Endothelial cell of umbilical vein (primary cell): ENCODE measurements at regions not wholly inside any gene's neighbourhood (a gene's known extent, or its start where the extent isn't known, plus 50 kb on each side); places are given as distances from the start of the nearest gene placed in this dataset.

Experiments used
- BruUV-seq: library from RNA; stranded (reverse); fragments of 400-500 nt; replicated peaks from 2 replicates; lab custom pipeline; 2021; lab: Mats Ljungman, UMichigan
- CTCF ChIA-PET: fragments of 300-600, 350-600 bp; sonication (Branson Sonifier 250); formaldehyde crosslinking; loops from one replicate; lab custom pipeline; 2021; ENCODE audit warnings: antibody characterized with exemption, inconsistent platforms; lab: Charles Lee
- POLR2A ChIA-PET: fragments of 300-600, 350-600 bp; sonication (Branson Sonifier 250); formaldehyde crosslinking; loops from one replicate; lab custom pipeline; 2021; ENCODE audit warnings: antibody characterized with exemption, inconsistent platforms; lab: Charles Lee
- DNase-seq: peaks from one replicate; pipeline ENCODE4 v3.0.0-alpha.2; 2011; ENCODE audit warnings: low read depth, low spot score
- FAIRE-seq: peaks from 2 replicates; lab custom pipeline; 2011; peaks lifted over from hg19 to GRCh38; lab: Jason Lieb, UNC
- H2AFZ ChIP-seq: 2 replicates; pipeline ENCODE4 v1.6.0; 2012; ENCODE audit warnings: low read depth, low read length, control low read depth, inconsistent platforms
- H3K27ac ChIP-seq: 2 replicates; pipeline ENCODE4 v1.5.1; 2011; ENCODE audit warnings: low read depth, mild to moderate bottlenecking, control low read depth, low read length, moderate library complexity; ENCODE audit not compliant: insufficient read depth
- H3K27me3 ChIP-seq, 2 experiments: 2 replicates each; pipeline versions ENCODE4 v1.6.0 to v1.6.1; 2011; ENCODE audit warnings: low read length in 2 of 2, mixed read lengths in 1 of 2; ENCODE audit not compliant: control insufficient read depth in 2 of 2, insufficient read depth in 2 of 2
- H3K36me3 ChIP-seq, 2 experiments: 2 replicates in 1 of 2; 3 replicates in 1 of 2; pipeline ENCODE4 v1.5.1; 2011; ENCODE audit warnings: low read length in 2 of 2, mild to moderate bottlenecking in 1 of 2, moderate library complexity in 1 of 2; ENCODE audit not compliant: control insufficient read depth in 2 of 2, insufficient read depth in 2 of 2; ENCODE audit errors: extremely low read depth in 1 of 2
- H3K4me1 ChIP-seq: 3 replicates; pipeline ENCODE4 v1.5.1; 2011; ENCODE audit warnings: mild to moderate bottlenecking, low read length; ENCODE audit not compliant: control insufficient read depth, insufficient read depth; ENCODE audit errors: extremely low read depth
- H3K4me2 ChIP-seq: 2 replicates; pipeline ENCODE4 v1.6.1; 2011; ENCODE audit warnings: low read length, control low read depth, mixed read lengths; ENCODE audit not compliant: insufficient read depth
- H3K4me3 ChIP-seq, 3 experiments: fragments of 200-600 bp in 1 of 3; sonication (generic), shearing (Covaris generic) in 1 of 3; replicated peaks in 1 of 3; 2 replicates each; pipeline ENCODE4 v1.5.1; 2011 to 2016; ENCODE audit warnings: control low read depth in 3 of 3, low read length in 3 of 3, mild to moderate bottlenecking in 2 of 3, inconsistent platforms in 1 of 3, low read depth in 1 of 3, moderate library complexity in 1 of 3; ENCODE audit not compliant: insufficient read depth in 1 of 3
- H3K79me2 ChIP-seq: 2 replicates; pipeline ENCODE4 v1.6.0; 2012; ENCODE audit warnings: low read length, inconsistent platforms; ENCODE audit not compliant: control insufficient read depth, insufficient read depth
- H3K9ac ChIP-seq: replicated peaks from 2 replicates; pipeline ENCODE3; 2011; ENCODE audit warnings: low read length, control low read depth; ENCODE audit not compliant: insufficient read depth; ENCODE audit errors: extremely low read depth
- H3K9me1 ChIP-seq: replicated peaks from 3 replicates; pipeline ENCODE4 v1.6.0; 2011; ENCODE audit warnings: mild to moderate bottlenecking, low read length; ENCODE audit not compliant: control insufficient read depth, insufficient read depth; ENCODE audit errors: extremely low read depth
- H3K9me3 ChIP-seq: replicated peaks from 2 replicates; pipeline ENCODE4 v1.5.1; 2012; ENCODE audit warnings: low read length, inconsistent platforms; ENCODE audit not compliant: control insufficient read depth, insufficient read depth
- H4K20me1 ChIP-seq: replicated peaks from 2 replicates; pipeline ENCODE3; 2011; ENCODE audit warnings: mild to moderate bottlenecking, low read length; ENCODE audit not compliant: control insufficient read depth, insufficient read depth; ENCODE audit errors: extremely low read depth
- CTCF ChIP-seq, 2 donors: IDR thresholded peaks; 1 replicate in 1 of 2; 2 replicates in 1 of 2; pipeline ENCODE4 v1.5.1; 2011; ENCODE audit warnings: low read length in 2 of 2, mild to moderate bottlenecking in 2 of 2, moderate library complexity in 2 of 2, control low read depth in 1 of 2, inconsistent platforms in 1 of 2, low read depth in 1 of 2; ENCODE audit not compliant: insufficient read depth in 1 of 2; ENCODE audit errors: extremely low read depth in 1 of 2
- FOS ChIP-seq: IDR thresholded peaks from 2 replicates; pipeline ENCODE4 v1.6.1; 2011; ENCODE audit warnings: mild to moderate bottlenecking, low read length, moderate library complexity, borderline replicate concordance; ENCODE audit not compliant: insufficient read depth
- GATA2 ChIP-seq: IDR thresholded peaks from 2 replicates; pipeline ENCODE4 v1.7.0; 2011; ENCODE audit warnings: low read depth, mild to moderate bottlenecking, moderate library complexity, mixed read lengths, low read length; ENCODE audit not compliant: insufficient read length, insufficient read depth
- JUN ChIP-seq: IDR thresholded peaks from 2 replicates; pipeline ENCODE4 v1.6.1; 2011; ENCODE audit warnings: borderline replicate concordance, low read depth; ENCODE audit not compliant: insufficient read length, insufficient read depth
- MAX ChIP-seq: IDR thresholded peaks from 2 replicates; pipeline ENCODE4 v1.6.1; 2011; ENCODE audit not compliant: insufficient read depth, insufficient read length
- MYC ChIP-seq: IDR thresholded peaks from one replicate; pipeline ENCODE4 v1.6.1; 2011; ENCODE audit warnings: mild to moderate bottlenecking, low read depth, low read length
- POLR2A ChIP-seq: IDR thresholded peaks from 2 replicates; pipeline ENCODE4 v1.6.1; 2012; ENCODE audit warnings: low read depth, mild to moderate bottlenecking, control low read depth, low read length
- POLR2AphosphoS5 ChIP-seq: IDR thresholded peaks from 2 replicates; pipeline ENCODE4 v1.6.1; 2012; ENCODE audit warnings: low read depth, mild to moderate bottlenecking, control low read depth, low read length, moderate library complexity; ENCODE audit not compliant: insufficient read depth
- dilution Hi-C: fragments of 300-500 bp; cut with MboI; formaldehyde crosslinking; loops from one replicate; pipeline ENCODE4 v1.15.0; 2019; ENCODE audit warnings: low sequenced_read_pairs; ENCODE audit not compliant: extremely low pct_ligation_motif_present
- intact Hi-C: fragments of 100-400 bp; cut with micrococcal nuclease; formaldehyde crosslinking; loops from one replicate; pipeline ENCODE4 v1.10.0; 2022

- Histone ChIP-seq H3K27me3 (no peaks in the 10 kb centered on the region), H3K9ac (no peak overlapping the region), H3K36me3 (no peaks in the 10 kb centered on the region), H3K4me1 (no peaks in the 10 kb centered on the region), H2AFZ (no peak overlapping the region), H3K4me2 (no peak overlapping the region), H4K20me1 (no peaks in the 10 kb centered on the region), H3K9me3 (peaks cover 4% of the 10 kb centered on the region), H3K79me2 (no peaks in the 10 kb centered on the region), H3K4me3 (no peak overlapping the region), H3K27ac (no peak overlapping the region), H3K9me1 (no peaks in the 10 kb centered on the region)
- CTCF ChIA-PET = no interaction called here
- BruUV-seq = no TSS peak
- POLR2A ChIA-PET = no interaction called here
- dilution Hi-C loops (no loop called here), intact Hi-C loops (no loop called here)
- no peak for FAIRE-seq
- TF ChIP-seq GATA2 = no peak
- TF ChIP-seq MYC = no peak
- DNase-seq = no peak
Measured at GRCh38 chr20:55540486-55540885, 464.8 kb downstream of the CBLN4 start.

DNA sequence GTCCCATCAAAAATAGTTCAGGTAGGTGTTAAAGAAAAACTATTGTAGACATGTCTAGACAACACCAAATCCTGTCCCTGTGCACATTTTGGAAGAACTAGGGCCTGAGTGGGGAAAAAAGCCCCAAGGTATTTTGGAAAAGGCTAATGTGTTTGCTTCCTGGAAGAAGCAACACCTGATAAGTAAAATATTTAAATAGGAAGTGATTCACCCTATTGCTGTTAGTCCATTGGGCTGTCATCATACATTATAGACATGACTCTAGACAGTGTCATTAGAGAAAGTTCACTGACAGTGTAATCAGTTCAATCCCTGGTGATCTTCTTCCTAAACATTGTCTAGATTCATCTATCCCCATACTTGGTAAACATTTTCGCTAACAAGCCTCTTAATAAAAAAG is 465.3 kb downstream of the CBLN4 start:
- intact Hi-C loops (no loop called here), dilution Hi-C loops (no loop called here)
- no peaks in the 10 kb centered on the region for H3K36me3 ChIP-seq
- H3K9me3 ChIP-seq = peaks cover 4% of the 10 kb centered on the region
- H3K9me1 ChIP-seq = no peaks in the 10 kb centered on the region
- H3K9ac ChIP-seq = no peak overlapping the region
- no peak overlapping the region for H2AFZ ChIP-seq
- H3K27me3 ChIP-seq = no peaks in the 10 kb centered on the region
- H3K4me1 ChIP-seq = no peaks in the 10 kb centered on the region
- no peak overlapping the region for H3K4me2 ChIP-seq
- POLR2A ChIA-PET = no interaction called here
- TF ChIP-seq MYC (no peak), POLR2AphosphoS5 (no peak), MAX (no peak), POLR2A (no peak), GATA2 (no peak), CTCF (IDR thresholded peaks at IDR 0.05; ENCODE audit: extremely low read depth in 1 of 2, insufficient read depth in 1 of 2, low read depth in 1 of 2, low read length in 2 of 2) (no peak), JUN (no peak), FOS (no peak)
- CTCF ChIA-PET = no interaction called here
- no peak for DNase-seq
- no peak overlapping the region for H3K4me3 ChIP-seq
- no peaks in the 10 kb centered on the region for H3K79me2 ChIP-seq
- BruUV-seq = no TSS peak
- no peak overlapping the region for H3K27ac ChIP-seq
- no peaks in the 10 kb centered on the region for H4K20me1 ChIP-seq
- no peak for FAIRE-seq
